Large intestine (tissue), 3 donors: ENCODE measurements at regions not wholly inside any gene's neighbourhood (a gene's known extent, or its start where the extent isn't known, plus 50 kb on each side); places are given as distances from the start of the nearest gene placed in this dataset.

Experiments
- DNase-seq, 2 donors: peaks; one replicate each; pipeline versions ENCODE4 v3.0.0 to v3.0.0-alpha.2; 2013
- H3K27ac ChIP-seq: one replicate; pipeline ENCODE4 v1.5.1; 2013; ENCODE audit warnings: low read length
- H3K27me3 ChIP-seq: 2 replicates; pipeline ENCODE4 v1.6.1; 2013; ENCODE audit warnings: low read length; ENCODE audit not compliant: control insufficient read depth, insufficient read depth
- H3K36me3 ChIP-seq: 2 replicates; pipeline ENCODE4 v1.6.1; 2013; ENCODE audit warnings: low read length; ENCODE audit not compliant: control insufficient read depth, insufficient read depth
- H3K4me1 ChIP-seq: one replicate; pipeline ENCODE4 v1.6.1; 2013; ENCODE audit warnings: low read length; ENCODE audit not compliant: control insufficient read depth, insufficient read depth
- H3K4me3 ChIP-seq: one replicate; pipeline ENCODE4 v1.5.1; 2013; ENCODE audit warnings: low read length
- H3K9me3 ChIP-seq: one replicate; pipeline ENCODE4 v1.6.1; 2013; ENCODE audit warnings: mild to moderate bottlenecking, low read depth, low read length, moderate library complexity; ENCODE audit not compliant: control insufficient read depth
- WGBS: methylation state at CpG from one replicate; pipeline ENCODE4 v1.1.5; 2013; ENCODE audit warnings: low lambda C conversion rate; ENCODE audit not compliant: insufficient coverage; 5-methylcytosine and 5-hydroxymethylcytosine counted together

DNA sequence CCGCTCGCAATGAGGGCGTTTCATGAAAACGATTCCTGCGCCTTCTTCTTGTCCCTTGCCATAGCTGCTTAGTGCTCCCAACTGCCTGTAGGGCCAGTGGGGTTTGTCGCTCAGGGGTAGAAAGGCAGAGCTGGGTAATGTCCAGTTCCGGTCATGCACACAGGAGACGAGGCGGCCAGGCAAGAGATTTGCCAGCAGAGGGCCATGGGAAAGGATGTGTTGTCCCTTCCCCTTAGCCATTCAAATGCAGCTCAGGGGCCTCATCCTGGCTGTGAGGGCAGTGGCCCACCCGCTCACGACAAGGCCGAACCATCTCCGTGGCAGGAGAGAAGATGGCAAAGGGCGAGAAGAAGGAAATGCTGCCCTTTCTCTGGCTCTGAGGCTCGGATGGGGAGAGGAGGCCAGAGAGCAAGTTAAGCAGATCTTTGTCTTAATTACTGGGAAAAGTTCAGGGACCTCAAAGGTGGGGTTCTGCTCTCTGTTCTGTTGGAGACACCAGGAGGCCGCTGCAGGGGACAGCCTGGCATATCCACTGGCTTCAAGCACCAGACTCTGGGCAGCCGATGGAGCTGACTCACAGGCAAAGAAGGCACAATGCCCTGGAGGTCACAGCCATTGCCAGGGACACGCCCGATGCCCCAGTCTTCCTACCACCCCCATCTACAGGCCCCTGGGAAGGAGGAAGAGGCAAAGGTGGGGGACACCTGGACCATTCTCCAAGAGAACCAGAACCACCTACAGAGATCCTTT is 534.8 kb upstream of the MGMT start:
- Histone ChIP-seq H3K4me1 (peaks cover 17% of the 10 kb centered on the region), H3K27ac (peak overlapping the region; percentile 49), H3K4me3 (no peak overlapping the region), H3K9me3 (peaks cover 6% of the 10 kb centered on the region), H3K27me3 (no peaks in the 10 kb centered on the region), H3K36me3 (no peaks in the 10 kb centered on the region)
- peak; percentile 76 to 87 for DNase-seq
- WGBS: no CpG with 5 or more reads among the region's 19 CpGs

DNA sequence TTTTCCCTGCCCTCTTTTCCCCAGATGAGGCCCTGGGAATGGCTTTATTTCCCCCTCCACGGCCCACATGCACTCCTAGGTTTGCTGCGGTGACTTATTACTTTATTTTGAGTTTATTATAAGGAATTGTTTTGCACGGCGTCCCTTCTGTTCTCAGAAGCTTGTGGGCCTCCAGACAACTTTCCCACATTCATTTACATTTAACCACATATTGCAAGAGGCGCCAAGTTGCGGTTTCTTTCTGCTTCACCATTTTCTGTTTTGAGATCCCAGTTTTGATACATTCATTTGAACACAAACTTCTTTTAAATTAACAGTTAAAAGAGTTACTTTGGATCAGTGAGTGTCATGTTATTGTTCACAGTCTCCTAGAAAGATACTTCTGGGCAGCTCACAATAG is 532.5 kb upstream of the MGMT start:
- peaks cover 14% of the 10 kb centered on the region for H3K4me1 ChIP-seq
- no peak for DNase-seq
- H3K4me3 ChIP-seq: no peak overlapping the region
- H3K27ac ChIP-seq: no peak overlapping the region
- H3K9me3 ChIP-seq: no peaks in the 10 kb centered on the region
- H3K27me3 ChIP-seq: no peaks in the 10 kb centered on the region
- 81% methylated on average over 3 of the region's 6 CpGs for WGBS
- no peaks in the 10 kb centered on the region for H3K36me3 ChIP-seq

- Histone ChIP-seq H3K4me3 (no peak overlapping the region), H3K27ac (no peak overlapping the region), H3K36me3 (no peaks in the 10 kb centered on the region), H3K9me3 (no peaks in the 10 kb centered on the region), H3K27me3 (no peaks in the 10 kb centered on the region), H3K4me1 (peaks cover 14% of the 10 kb centered on the region)
- no peak for DNase-seq
- 92% methylated on average over 2 of the region's 9 CpGs for WGBS
Observed at GRCh38 chr10:128936392-128936791, 530.6 kb upstream of the MGMT start.

GRCh38 chr10:128938558-128938957 is 528.5 kb upstream of the MGMT start:
- DNase-seq: no peak

GRCh38 chr10:128940081-128940480 is 527.0 kb upstream of the MGMT start:
- Histone ChIP-seq H3K9me3 (no peaks in the 10 kb centered on the region), H3K4me3 (no peak overlapping the region), H3K27me3 (no peaks in the 10 kb centered on the region), H3K27ac (no peak overlapping the region), H3K36me3 (no peaks in the 10 kb centered on the region), H3K4me1 (no peaks in the 10 kb centered on the region)
- DNase-seq: no peak
- WGBS: no CpG with 5 or more reads among the region's 5 CpGs

More at GRCh38 chr10:128938558-128938957, 528.5 kb upstream of the MGMT start:
- H3K4me3 ChIP-seq: no peak overlapping the region
- H3K4me1 ChIP-seq: peaks cover 3% of the 10 kb centered on the region
- H3K9me3 ChIP-seq: no peaks in the 10 kb centered on the region
- WGBS: no CpG with 5 or more reads among the region's 3 CpGs
- no peak overlapping the region for H3K27ac ChIP-seq
- no peaks in the 10 kb centered on the region for H3K27me3 ChIP-seq
- no peaks in the 10 kb centered on the region for H3K36me3 ChIP-seq

GRCh38 chr10:128943111-128943510 is 523.9 kb upstream of the MGMT start:
- H3K9me3 ChIP-seq: no peaks in the 10 kb centered on the region
- H3K27ac ChIP-seq: no peak overlapping the region
- no CpG with 5 or more reads among the region's 6 CpGs for WGBS
- H3K4me3 ChIP-seq: no peak overlapping the region
- no peak for DNase-seq
- H3K4me1 ChIP-seq: no peaks in the 10 kb centered on the region
- no peaks in the 10 kb centered on the region for H3K36me3 ChIP-seq
- no peaks in the 10 kb centered on the region for H3K27me3 ChIP-seq

GRCh38 chr10:128945398-128945797 is 521.6 kb upstream of the MGMT start:
- Histone ChIP-seq H3K36me3 (no peaks in the 10 kb centered on the region), H3K27me3 (no peaks in the 10 kb centered on the region), H3K27ac (no peak overlapping the region), H3K4me3 (no peak overlapping the region), H3K4me1 (no peaks in the 10 kb centered on the region), H3K9me3 (no peaks in the 10 kb centered on the region)
- no CpG with 5 or more reads among the region's 7 CpGs for WGBS
- DNase-seq: no peak

- H3K4me3 ChIP-seq: no peak overlapping the region
- no peaks in the 10 kb centered on the region for H3K4me1 ChIP-seq
- DNase-seq: no peak
- no peak overlapping the region for H3K27ac ChIP-seq
- no CpG with 5 or more reads among the region's 18 CpGs for WGBS
- H3K36me3 ChIP-seq: no peaks in the 10 kb centered on the region
- no peaks in the 10 kb centered on the region for H3K27me3 ChIP-seq
- no peaks in the 10 kb centered on the region for H3K9me3 ChIP-seq
Observed at GRCh38 chr10:128950159-128950915, 516.7 kb upstream of the MGMT start.

DNA sequence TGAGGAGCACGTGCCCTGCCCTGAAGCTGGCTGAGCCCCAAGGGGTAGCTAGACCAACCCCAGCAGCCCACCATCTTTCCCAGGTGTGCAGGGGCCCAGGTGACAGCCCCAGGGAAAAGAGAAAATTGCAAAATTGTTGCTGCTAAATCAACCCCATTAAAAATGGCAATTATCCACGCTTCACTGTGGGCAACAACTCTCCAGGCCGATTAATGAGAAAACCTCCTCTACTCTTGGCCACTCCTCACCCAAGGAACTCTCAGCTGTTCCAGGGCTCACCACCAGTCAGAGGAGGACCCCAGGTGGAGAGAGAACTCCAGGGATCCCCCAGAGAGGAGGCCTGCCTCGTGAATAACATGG is 516.1 kb upstream of the MGMT start:
- no CpG with 5 or more reads among the region's 4 CpGs for WGBS
- DNase-seq: no peak
- H3K27ac ChIP-seq: no peak overlapping the region
- H3K9me3 ChIP-seq: no peaks in the 10 kb centered on the region
- H3K36me3 ChIP-seq: no peaks in the 10 kb centered on the region
- no peaks in the 10 kb centered on the region for H3K27me3 ChIP-seq
- no peaks in the 10 kb centered on the region for H3K4me1 ChIP-seq
- no peak overlapping the region for H3K4me3 ChIP-seq

DNA sequence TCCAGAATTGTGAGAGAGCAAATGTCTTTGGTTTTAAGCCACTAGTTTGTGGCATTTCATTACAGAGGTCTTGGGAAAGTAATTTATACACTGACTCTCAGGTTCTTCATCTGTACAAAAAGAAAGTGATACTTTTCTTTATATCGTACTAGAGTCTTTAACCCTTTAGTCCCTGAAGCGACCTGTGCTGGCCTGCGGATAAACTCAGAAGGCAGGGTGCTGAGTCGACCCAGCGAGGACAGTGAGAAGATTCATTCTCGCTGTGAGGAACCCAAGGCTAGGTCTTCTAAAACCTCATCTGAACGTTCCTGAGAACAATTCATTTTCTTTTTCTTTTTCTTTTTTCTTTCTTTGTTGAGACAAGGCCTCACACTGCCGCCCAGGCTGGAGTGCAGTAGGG is 514.2 kb upstream of the MGMT start:
- no peaks in the 10 kb centered on the region for H3K27me3 ChIP-seq
- H3K36me3 ChIP-seq: no peaks in the 10 kb centered on the region
- no peak overlapping the region for H3K4me3 ChIP-seq
- no peak overlapping the region for H3K27ac ChIP-seq
- 83% methylated on average over 4 of the region's 8 CpGs for WGBS
- DNase-seq: no peak
- no peaks in the 10 kb centered on the region for H3K9me3 ChIP-seq
- no peaks in the 10 kb centered on the region for H3K4me1 ChIP-seq
